HS-27A (cell line): ENCODE measurements at regions not wholly inside any gene's neighbourhood (a gene's known extent, or its start where the extent isn't known, plus 50 kb on each side); places are given as distances from the start of the nearest gene placed in this dataset.
"Not testable (repeated sequence)": the region's sequence is repeated elsewhere in the genome, so short reads cannot be mapped to it uniquely, and the experiment has no call there.

Experiments used
- DNase-seq: peaks from one replicate; pipeline ENCODE4 v3.0.0-alpha.2; 2012; ENCODE audit warnings: low read depth, missing footprints

GRCh38 chr5:85849411-85849810 lies 768.3 kb upstream of the COX7C start:
- no peak for DNase-seq

DNA sequence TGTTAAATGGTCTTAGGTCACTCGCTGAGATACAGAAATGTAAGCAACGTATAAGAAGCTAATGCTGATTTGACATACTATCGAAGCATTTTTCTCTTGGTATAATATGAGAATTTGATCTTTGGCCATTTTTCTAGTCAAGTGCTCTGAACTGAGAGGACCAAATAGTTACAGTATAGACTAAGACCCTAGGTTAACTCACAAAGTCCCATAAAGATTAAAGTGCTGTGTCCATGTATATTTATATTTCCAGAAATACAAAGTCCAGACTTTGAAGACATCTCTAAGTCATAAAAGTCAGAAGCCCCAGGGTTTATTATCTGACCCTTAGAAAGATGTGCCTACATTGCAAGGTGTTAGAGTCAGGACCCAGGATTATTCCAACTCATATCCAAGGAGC lies 752.4 kb upstream of the COX7C start:
- DNase-seq, result no peak

DNA sequence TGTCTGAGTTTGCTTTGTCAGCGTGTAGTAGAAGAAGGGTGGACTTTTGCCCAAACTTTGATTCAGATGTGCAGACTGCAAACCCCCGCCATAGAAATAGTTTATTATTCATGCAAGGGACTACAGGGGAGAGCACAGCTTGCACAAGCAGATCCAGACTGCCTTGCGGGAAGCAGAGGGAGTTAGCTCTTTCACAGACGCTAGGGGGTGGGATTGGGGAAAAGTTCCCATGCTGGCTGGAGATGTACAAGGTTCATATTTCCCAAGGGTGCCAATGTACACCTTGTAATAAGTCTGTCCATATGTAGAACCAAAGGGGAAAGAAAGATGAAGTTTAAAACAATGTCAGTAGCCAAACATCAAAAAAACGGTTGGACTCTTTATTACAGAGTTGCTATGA lies 749.7 kb upstream of the COX7C start:
- DNase-seq, result no peak

- DNase-seq, result no peak
Observed at GRCh38 chr5:85893996-85894395, 723.7 kb upstream of the COX7C start.

DNA sequence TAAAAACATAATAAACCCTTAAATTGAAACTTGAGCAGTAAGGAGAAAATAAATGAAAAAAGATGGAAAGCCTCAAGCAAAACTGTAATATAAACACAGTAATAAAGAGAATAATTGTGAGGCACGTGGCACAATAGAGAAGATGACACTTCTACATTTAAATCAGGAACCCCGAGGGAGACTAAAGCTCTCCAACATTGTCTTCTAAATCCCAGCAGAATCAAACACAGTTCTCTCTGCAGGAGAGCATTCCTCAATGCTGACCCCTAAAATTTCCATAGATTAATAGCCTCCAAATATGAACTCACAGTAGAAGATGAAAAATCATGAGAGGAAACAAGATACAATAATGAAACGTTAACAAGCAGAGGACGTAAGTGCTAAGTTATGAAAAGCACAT lies 721.2 kb upstream of the COX7C start:
- DNase-seq, result no peak

DNA sequence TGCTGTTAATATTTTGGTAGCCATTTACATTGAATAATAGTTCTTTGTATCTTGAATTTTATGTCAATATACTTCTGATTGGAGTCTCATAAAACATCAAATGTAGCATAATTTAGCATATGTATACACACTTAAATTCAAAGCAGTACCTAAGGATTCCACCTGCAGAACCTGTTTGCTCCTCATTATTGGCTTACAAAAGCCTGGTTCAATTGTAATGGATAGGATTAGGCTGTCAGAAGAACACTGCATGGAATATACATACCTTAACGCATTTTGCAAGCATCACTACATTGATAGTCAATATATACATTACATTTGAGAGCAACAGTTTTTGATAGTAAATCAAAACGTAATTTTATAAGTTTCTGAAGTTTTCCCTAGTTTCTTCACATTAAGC lies 711.3 kb upstream of the COX7C start:
- DNase-seq, result no peak

GRCh38 chr5:85910335-85910734 lies 707.4 kb upstream of the COX7C start:
- DNase-seq, result no peak

- DNase-seq, result no peak
Observed at GRCh38 chr5:85920984-85921383, 696.8 kb upstream of the COX7C start.

DNA sequence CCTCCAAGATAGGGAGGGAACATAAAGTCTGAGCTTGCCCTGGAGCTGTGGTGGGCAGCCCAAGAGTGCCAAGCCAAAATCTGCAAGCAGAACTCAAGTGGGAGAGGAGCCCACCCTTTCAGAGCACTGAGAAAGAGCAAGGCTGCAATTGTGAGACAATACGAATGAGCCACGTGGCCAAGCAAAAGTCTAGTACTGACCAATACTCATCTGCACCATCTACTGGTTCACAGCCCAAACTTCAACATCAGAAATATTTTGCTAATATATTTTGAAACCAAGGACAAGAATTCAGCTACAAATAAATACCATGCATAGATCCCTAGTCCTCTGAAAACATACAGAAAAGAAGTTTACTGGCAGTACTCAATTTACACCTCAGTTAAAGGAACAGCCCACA lies 696.2 kb upstream of the COX7C start:
- no peak for DNase-seq

- DNase-seq, result no peak
Observed at GRCh38 chr5:85927632-85928031, 690.1 kb upstream of the COX7C start.

DNA sequence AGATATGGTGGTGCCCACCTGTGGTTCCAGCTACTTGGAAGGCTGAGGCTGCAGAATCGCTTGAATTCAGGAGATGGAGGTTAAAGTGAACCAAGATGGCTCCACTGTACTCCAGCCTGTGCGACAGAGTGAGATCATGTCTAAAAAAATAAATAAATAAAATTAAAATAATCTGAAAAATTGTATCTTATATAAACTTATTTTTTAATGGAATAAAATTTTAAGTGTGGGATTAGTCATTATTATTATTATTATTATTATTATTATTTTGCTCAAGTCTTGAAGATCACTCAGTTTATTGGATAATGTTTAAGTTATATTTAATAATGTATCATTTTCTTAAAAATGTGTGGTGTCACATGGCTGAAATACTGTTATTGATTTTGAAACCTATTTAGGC lies 688.0 kb upstream of the COX7C start:
- no peak for DNase-seq

DNA sequence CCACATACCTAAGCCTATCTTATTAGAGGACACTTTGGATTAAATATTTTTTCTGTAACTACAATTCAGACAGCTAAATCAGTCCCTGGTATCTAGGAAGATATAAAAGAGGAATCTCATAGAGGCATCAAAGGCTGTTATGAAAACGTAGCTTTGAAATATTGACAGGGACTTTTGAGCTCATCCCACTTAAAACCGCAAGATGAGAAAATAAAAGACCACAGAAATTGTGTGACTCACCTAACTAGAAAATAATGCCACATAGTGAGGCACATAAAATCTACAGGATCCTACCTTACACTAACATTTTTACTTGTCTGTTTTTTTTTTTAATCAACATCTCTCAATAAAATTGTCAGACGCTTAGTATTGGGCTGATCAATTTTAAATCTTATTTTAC lies 686.5 kb upstream of the COX7C start:
- DNase-seq, result no peak

GRCh38 chr5:85938201-85938600 lies 679.5 kb upstream of the COX7C start:
- no peak for DNase-seq

- no peak for DNase-seq
Observed at GRCh38 chr5:85951707-85952210, 666.0 kb upstream of the COX7C start.

DNA sequence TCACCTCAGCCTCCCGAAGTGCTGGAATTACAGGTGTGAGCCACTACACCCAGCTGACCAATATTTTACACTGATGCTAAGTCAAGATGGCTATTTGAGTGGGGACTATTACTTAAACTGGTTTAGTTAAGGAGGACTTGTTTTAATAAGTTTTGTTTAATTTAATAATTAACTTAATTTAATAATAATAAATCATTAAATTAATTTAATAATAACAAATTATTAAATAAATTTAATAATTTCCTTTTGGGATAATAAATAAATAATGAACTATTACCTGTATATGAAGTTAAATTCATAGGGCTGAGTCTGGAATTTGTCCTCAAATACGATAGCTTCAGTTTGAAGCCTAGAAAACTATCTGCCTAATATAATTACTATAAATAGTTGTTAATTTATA lies 665.1 kb upstream of the COX7C start:
- DNase-seq, result no peak

GRCh38 chr5:85967681-85968080 lies 650.1 kb upstream of the COX7C start:
- DNase-seq, result no peak

DNA sequence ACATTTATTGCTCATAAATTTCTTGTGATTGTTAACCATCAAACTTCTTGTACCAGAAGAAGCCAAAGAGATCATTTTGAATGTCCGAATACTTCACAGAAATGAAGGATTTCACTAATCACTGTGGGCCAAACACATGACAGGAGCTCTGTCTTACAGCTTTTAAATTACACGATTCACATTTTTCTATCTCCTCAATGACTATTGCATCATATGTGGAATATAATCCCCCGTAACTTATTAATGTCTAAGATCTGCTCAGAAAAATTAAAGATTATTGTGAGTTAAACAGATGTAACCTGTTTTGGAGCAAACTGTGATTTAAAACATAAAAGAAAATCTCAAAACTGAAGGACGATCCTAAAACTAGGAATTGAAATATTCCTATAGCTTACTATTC lies 645.2 kb upstream of the COX7C start:
- DNase-seq, result no peak

- DNase-seq, result no peak
Observed at GRCh38 chr5:85985167-85985566, 632.6 kb upstream of the COX7C start.

- DNase-seq, result no peak
Observed at GRCh38 chr5:85990998-85991397, 626.7 kb upstream of the COX7C start.

GRCh38 chr5:85994653-85995052 lies 623.1 kb upstream of the COX7C start:
- DNase-seq, result not testable (repeated sequence)

- DNase-seq, result no peak
Observed at GRCh38 chr5:85998656-85999055, 619.1 kb upstream of the COX7C start.

GRCh38 chr5:86008293-86008692 lies 609.4 kb upstream of the COX7C start:
- DNase-seq, result no peak

DNA sequence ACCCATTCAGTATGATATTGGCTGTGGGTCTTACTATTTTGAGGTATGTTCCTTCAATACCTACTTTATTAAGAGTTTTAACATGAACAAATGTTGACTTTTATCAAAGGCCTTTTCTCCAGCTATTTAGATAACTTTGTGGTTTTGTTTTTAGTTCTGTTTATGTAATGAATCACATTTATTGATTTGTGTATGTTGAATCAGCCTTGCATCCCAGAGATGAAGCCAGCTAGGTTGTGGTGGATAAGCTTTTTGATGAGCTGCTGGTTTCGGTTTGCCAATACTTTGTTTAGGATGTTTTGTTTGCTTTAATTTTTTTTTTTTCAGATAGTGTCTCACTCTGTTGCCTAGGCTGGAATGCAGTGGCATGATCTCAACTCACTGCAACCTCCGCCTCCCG lies 609.0 kb upstream of the COX7C start:
- DNase-seq, result no peak

- DNase-seq, result no peak
Observed at GRCh38 chr5:86011937-86012336, 605.8 kb upstream of the COX7C start.

- no peak for DNase-seq
Observed at GRCh38 chr5:86029308-86029707, 588.4 kb upstream of the COX7C start.
